CD8-positive, alpha-beta memory T cell (primary cell): ENCODE measurements at regions not wholly inside any gene's neighbourhood (a gene's known extent, or its start where the extent isn't known, plus 50 kb on each side); places are given as distances from the start of the nearest gene placed in this dataset.
"Not testable (repeated sequence)": the region's sequence is repeated elsewhere in the genome, so short reads cannot be mapped to it uniquely, and the experiment has no call there.

Experiments
- CTCF ChIA-PET: fragments of 350-600 bp; sonication (Branson Sonifier 250); formaldehyde crosslinking; loops from one replicate; lab custom pipeline; 2021; ENCODE audit warnings: antibody characterized with exemption; lab: Charles Lee
- POLR2A ChIA-PET: fragments of 350-600 bp; sonication (Branson Sonifier 250); formaldehyde crosslinking; loops from one replicate; lab custom pipeline; 2021; ENCODE audit warnings: antibody characterized with exemption; lab: Charles Lee
- DNase-seq, 5 donors: peaks; one replicate each; pipeline versions ENCODE4 v3.0.0 to v3.0.0-alpha.2; 2020 to 2022; ENCODE audit warnings: mixed read lengths in 1 of 5
- H3K27ac ChIP-seq: one replicate; pipeline ENCODE4 v1.7.0; 2013; ENCODE audit warnings: low read depth, mild to moderate bottlenecking, low read length, moderate library complexity
- H3K27me3 ChIP-seq: 2 replicates; pipeline ENCODE4 v1.7.0; 2013; ENCODE audit warnings: low read length, mild to moderate bottlenecking; ENCODE audit not compliant: insufficient read depth, poor library complexity, severe bottlenecking
- H3K36me3 ChIP-seq: 2 replicates; pipeline ENCODE4 v1.7.0; 2013; ENCODE audit warnings: mild to moderate bottlenecking, low read length, moderate library complexity; ENCODE audit not compliant: insufficient read depth
- H3K4me1 ChIP-seq: 2 replicates; pipeline ENCODE4 v1.7.0; 2013; ENCODE audit warnings: mild to moderate bottlenecking, low read length, moderate library complexity; ENCODE audit not compliant: insufficient read depth
- H3K4me3 ChIP-seq: 2 replicates; pipeline ENCODE4 v1.7.0; 2013; ENCODE audit warnings: mild to moderate bottlenecking, low read length
- H3K9me3 ChIP-seq: 2 replicates; pipeline ENCODE4 v1.7.0; 2013; ENCODE audit warnings: mild to moderate bottlenecking, low read length
- H3K27ac Mint-ChIP-seq, 8 donors: one replicate each; pipeline ENCODE4 v1.8.0; 2020 to 2021; ENCODE audit warnings: mixed read lengths in 8 of 8, mild to moderate bottlenecking in 6 of 8, inconsistent platforms in 3 of 8, moderate library complexity in 3 of 8
- H3K27me3 Mint-ChIP-seq, 2 donors: one replicate each; pipeline ENCODE4 v1.8.0; 2020 to 2021; ENCODE audit warnings: mixed read lengths in 2 of 2, mild to moderate bottlenecking in 1 of 2, moderate library complexity in 1 of 2
- H3K36me3 Mint-ChIP-seq, 3 donors: one replicate each; pipeline ENCODE4 v1.8.0; 2020 to 2021; ENCODE audit warnings: mixed read lengths in 3 of 3, inconsistent platforms in 1 of 3, mild to moderate bottlenecking in 1 of 3
- H3K4me1 Mint-ChIP-seq, 3 donors: one replicate each; pipeline ENCODE4 v1.8.0; 2020 to 2021; ENCODE audit warnings: mixed read lengths in 3 of 3, inconsistent platforms in 1 of 3, mild to moderate bottlenecking in 1 of 3
- H3K4me3 Mint-ChIP-seq, 7 donors: one replicate each; pipeline ENCODE4 v1.8.0; 2020 to 2021; ENCODE audit warnings: mixed read lengths in 7 of 7, mild to moderate bottlenecking in 6 of 7, moderate library complexity in 4 of 7, inconsistent platforms in 2 of 7
- H3K9me3 Mint-ChIP-seq, 5 donors: one replicate each; pipeline ENCODE4 v1.8.0; 2020 to 2022; ENCODE audit warnings: mixed read lengths in 5 of 5, mild to moderate bottlenecking in 3 of 5, moderate library complexity in 2 of 5, inconsistent platforms in 1 of 5

- H3K4me3 Mint-ChIP-seq, H3K27ac Mint-ChIP-seq, H3K27me3 Mint-ChIP-seq, H3K9me3 ChIP-seq, H3K36me3 ChIP-seq, H3K4me1 Mint-ChIP-seq, H3K4me3 ChIP-seq, H3K27me3 ChIP-seq, H3K4me1 ChIP-seq, H3K36me3 Mint-ChIP-seq, POLR2A ChIA-PET, CTCF ChIA-PET, H3K27ac ChIP-seq, DNase-seq: not testable (repeated sequence)
- peaks cover 4 to 13% (median 5%) of the 10 kb centered on the region in 5 donors for H3K9me3 Mint-ChIP-seq
Observed at GRCh38 chr6:131478740-131479211, 94.2 kb upstream of the ARG1 start.

- CTCF ChIA-PET, result interaction anchor here (0.6 kb wide), 1 partner anchor 236 kb away, joined by 4 read pairs; no protein-coding TSS in a partner anchor
- no peaks in the 10 kb centered on the region for H3K27me3 ChIP-seq
- no peaks in the 10 kb centered on the region for H3K36me3 ChIP-seq
- DNase-seq, result no peak
- Mint-ChIP-seq H3K36me3 (peaks cover 0 to 17% (median 0%) of the 10 kb centered on the region in 3 donors), H3K9me3 (no peaks in the 10 kb centered on the region), H3K4me1 (no peaks in the 10 kb centered on the region), H3K4me3 (no peak overlapping the region), H3K27me3 (peaks cover 12 to 15% of the 10 kb centered on the region in 2 donors), H3K27ac (no peak overlapping the region)
- POLR2A ChIA-PET, result no interaction called here
- no peaks in the 10 kb centered on the region for H3K4me1 ChIP-seq
- no peak overlapping the region for H3K4me3 ChIP-seq
- no peaks in the 10 kb centered on the region for H3K9me3 ChIP-seq
- no peak overlapping the region for H3K27ac ChIP-seq
Observed at GRCh38 chr6:131486608-131487007, 86.4 kb upstream of the ARG1 start.

- CTCF ChIA-PET, result no interaction called here
- Mint-ChIP-seq H3K27ac (no peak overlapping the region), H3K36me3 (peaks cover 0 to 17% (median 0%) of the 10 kb centered on the region in 3 donors), H3K4me3 (no peak overlapping the region), H3K9me3 (no peaks in the 10 kb centered on the region), H3K4me1 (no peaks in the 10 kb centered on the region), H3K27me3 (peaks cover 11 to 15% of the 10 kb centered on the region in 2 donors)
- POLR2A ChIA-PET, result interaction anchor here (0.6 kb wide), 1 partner anchor 289 kb away, joined by 3 read pairs; no protein-coding TSS in a partner anchor
- Histone ChIP-seq H3K9me3 (no peaks in the 10 kb centered on the region), H3K27me3 (no peaks in the 10 kb centered on the region), H3K4me3 (no peak overlapping the region), H3K4me1 (no peaks in the 10 kb centered on the region), H3K36me3 (no peaks in the 10 kb centered on the region), H3K27ac (no peak overlapping the region)
- DNase-seq, result no peak
Observed at GRCh38 chr6:131488780-131489179, 84.2 kb upstream of the ARG1 start.

- Mint-ChIP-seq H3K36me3 (peaks cover 0 to 11% (median 0%) of the 10 kb centered on the region in 3 donors), H3K4me3 (no peak overlapping the region), H3K4me1 (no peaks in the 10 kb centered on the region), H3K27ac (no peak overlapping the region), H3K27me3 (peaks cover 5 to 15% of the 10 kb centered on the region in 2 donors), H3K9me3 (no peaks in the 10 kb centered on the region)
- ChIA-PET POLR2A (no interaction called here), CTCF (no interaction called here)
- Histone ChIP-seq H3K36me3 (no peaks in the 10 kb centered on the region), H3K4me1 (no peaks in the 10 kb centered on the region), H3K4me3 (no peak overlapping the region), H3K27me3 (no peaks in the 10 kb centered on the region), H3K9me3 (no peaks in the 10 kb centered on the region), H3K27ac (no peak overlapping the region)
- no peak for DNase-seq
Observed at GRCh38 chr6:131490441-131490840, 82.6 kb upstream of the ARG1 start.

- Mint-ChIP-seq H3K4me3 (no peak overlapping the region), H3K27ac (no peak overlapping the region), H3K4me1 (no peaks in the 10 kb centered on the region), H3K36me3 (peaks cover 0 to 11% (median 1%) of the 10 kb centered on the region in 3 donors), H3K9me3 (no peaks in the 10 kb centered on the region), H3K27me3 (peaks cover 5% of the 10 kb centered on the region in 2 donors)
- no peak overlapping the region for H3K4me3 ChIP-seq
- H3K36me3 ChIP-seq, result no peaks in the 10 kb centered on the region
- no peaks in the 10 kb centered on the region for H3K9me3 ChIP-seq
- H3K4me1 ChIP-seq, result no peaks in the 10 kb centered on the region
- CTCF ChIA-PET, result no interaction called here
- no peak for DNase-seq
- POLR2A ChIA-PET, result no interaction called here
- no peaks in the 10 kb centered on the region for H3K27me3 ChIP-seq
- H3K27ac ChIP-seq, result no peak overlapping the region
Observed at GRCh38 chr6:131492932-131493573, 80.0 kb upstream of the ARG1 start.

- H3K36me3 Mint-ChIP-seq, DNase-seq, H3K4me1 Mint-ChIP-seq, H3K4me3 ChIP-seq, CTCF ChIA-PET, H3K4me3 Mint-ChIP-seq, H3K27me3 ChIP-seq, H3K27ac Mint-ChIP-seq, H3K27me3 Mint-ChIP-seq, H3K36me3 ChIP-seq, H3K4me1 ChIP-seq, H3K9me3 ChIP-seq, H3K27ac ChIP-seq, H3K9me3 Mint-ChIP-seq, POLR2A ChIA-PET: not testable (repeated sequence)
Observed at GRCh38 chr6:131504387-131504786, 68.6 kb upstream of the ARG1 start.

- POLR2A ChIA-PET, result no interaction called here
Observed at GRCh38 chr6:131510094-131510493, 62.9 kb upstream of the ARG1 start.

GRCh38 chr6:131510591-131510990 lies 62.4 kb upstream of the ARG1 start:
- ChIA-PET POLR2A (no interaction called here), CTCF (interaction anchor here (1.1 to 1.4 kb wide), 2 partner anchors 9 kb away, joined by 4 to 5 read pairs; no protein-coding TSS in a partner anchor)
- no peak overlapping the region for H3K27ac Mint-ChIP-seq
- Histone ChIP-seq H3K9me3 (no peaks in the 10 kb centered on the region), H3K27me3 (no peaks in the 10 kb centered on the region), H3K36me3 (no peaks in the 10 kb centered on the region), H3K4me3 (no peak overlapping the region), H3K27ac (no peak overlapping the region), H3K4me1 (no peaks in the 10 kb centered on the region)
- no peak for DNase-seq
- no peaks in the 10 kb centered on the region for H3K36me3 Mint-ChIP-seq
- no peaks in the 10 kb centered on the region for H3K9me3 Mint-ChIP-seq
- H3K4me1 Mint-ChIP-seq, result no peaks in the 10 kb centered on the region
- no peak overlapping the region for H3K4me3 Mint-ChIP-seq
- peaks cover 2 to 3% of the 10 kb centered on the region in 2 donors for H3K27me3 Mint-ChIP-seq

More at GRCh38 chr6:131510094-131510493, 62.9 kb upstream of the ARG1 start:
- H3K36me3 ChIP-seq, result no peaks in the 10 kb centered on the region
- DNase-seq, result no peak
- Mint-ChIP-seq H3K27me3 (peaks cover 2 to 3% of the 10 kb centered on the region in 2 donors), H3K4me1 (no peaks in the 10 kb centered on the region), H3K4me3 (no peak overlapping the region), H3K27ac (no peak overlapping the region), H3K36me3 (no peaks in the 10 kb centered on the region), H3K9me3 (no peaks in the 10 kb centered on the region)
- H3K4me1 ChIP-seq, result no peaks in the 10 kb centered on the region
- CTCF ChIA-PET, result interaction anchor here (1.4 kb wide), 1 partner anchor 9 kb away, joined by 4 read pairs; no protein-coding TSS in a partner anchor
- no peaks in the 10 kb centered on the region for H3K9me3 ChIP-seq
- no peak overlapping the region for H3K4me3 ChIP-seq
- H3K27me3 ChIP-seq, result no peaks in the 10 kb centered on the region
- H3K27ac ChIP-seq, result no peak overlapping the region
